ENCODE measurements at regions not wholly inside any gene's neighbourhood (a gene's known extent, or its start where the extent isn't known, plus 50 kb on each side); places are given as distances from the start of the nearest gene placed in this dataset.

GRCh38 chr1:235018720-235019444 is 109.8 kb downstream of the TOMM20 start:
- Mint-ChIP-seq H3K36me3 (peaks cover 15 to 46% of the 10 kb centered on the region in 2 donors), H3K27ac (peak overlapping the region; percentile 13 to 52)

GRCh38 chr1:235018161-235018560 is 110.5 kb downstream of the TOMM20 start:
- DNase-seq (ENCODE audit: low spot score in 2 of 2) (no peak), ATAC-seq (no peak)
- peak overlapping the region in 1 of 2 donors; percentile 52 for H3K27ac Mint-ChIP-seq
- peaks cover 28 to 29% of the 10 kb centered on the region in 2 donors for H3K9me3 Mint-ChIP-seq
- peaks cover 15 to 46% of the 10 kb centered on the region in 2 donors for H3K36me3 Mint-ChIP-seq

More at GRCh38 chr1:235018720-235019444, 109.8 kb downstream of the TOMM20 start:
- no peak for ATAC-seq
- no peak for DNase-seq (ENCODE audit: low spot score in 2 of 2)
- peaks cover 24 to 29% of the 10 kb centered on the region in 2 donors for H3K9me3 Mint-ChIP-seq

- H3K9me3 Mint-ChIP-seq = peaks cover 29 to 30% of the 10 kb centered on the region in 2 donors
- DNase-seq (ENCODE audit: low spot score in 2 of 2) (no peak), ATAC-seq (no peak)
- peaks cover 16 to 46% of the 10 kb centered on the region in 2 donors for H3K36me3 Mint-ChIP-seq
- H3K27ac Mint-ChIP-seq = no peak overlapping the region
Observed at GRCh38 chr1:235017719-235018118, 110.9 kb downstream of the TOMM20 start.

- peaks cover 22 to 46% of the 10 kb centered on the region in 2 donors for H3K36me3 Mint-ChIP-seq
Observed at GRCh38 chr1:235017191-235017590, 111.4 kb downstream of the TOMM20 start.

GRCh38 chr1:235015291-235015985 is 113.2 kb downstream of the TOMM20 start:
- H3K9me3 Mint-ChIP-seq = peaks cover 29 to 32% of the 10 kb centered on the region in 2 donors
- H3K27ac Mint-ChIP-seq = peak overlapping the region; percentile 93 to 96
- peak; percentile 68 to 80 for DNase-seq (ENCODE audit: low spot score in 2 of 2)
- peaks cover 24 to 46% of the 10 kb centered on the region in 2 donors for H3K36me3 Mint-ChIP-seq
- peak; percentile 53 to 62 for ATAC-seq

More at GRCh38 chr1:235017191-235017590, 111.4 kb downstream of the TOMM20 start:
- peaks cover 29 to 32% of the 10 kb centered on the region in 2 donors for H3K9me3 Mint-ChIP-seq
- no peak overlapping the region for H3K27ac Mint-ChIP-seq
- no peak for DNase-seq (ENCODE audit: low spot score in 2 of 2)
- ATAC-seq = no peak

GRCh38 chr1:235014756-235015155 is 113.9 kb downstream of the TOMM20 start:
- H3K27ac Mint-ChIP-seq = peak overlapping the region; percentile 93 to 96
- no peak for ATAC-seq
- H3K9me3 Mint-ChIP-seq = peaks cover 29 to 34% of the 10 kb centered on the region in 2 donors
- peak in 1 of 2 donors; percentile 18 for DNase-seq (ENCODE audit: low spot score in 2 of 2)
- H3K36me3 Mint-ChIP-seq = peaks cover 25 to 47% of the 10 kb centered on the region in 2 donors

GRCh38 chr1:235013512-235013911 is 115.1 kb downstream of the TOMM20 start:
- DNase-seq (ENCODE audit: low spot score in 2 of 2) (peak in 1 of 2 donors; percentile 37), ATAC-seq (no peak)
- Mint-ChIP-seq H3K27ac (peak overlapping the region; percentile 98 to 99), H3K9me3 (peaks cover 30% of the 10 kb centered on the region in 2 donors), H3K36me3 (peaks cover 27 to 47% of the 10 kb centered on the region in 2 donors)

- H3K9me3 Mint-ChIP-seq = peaks cover 24 to 29% of the 10 kb centered on the region in 2 donors
- peaks cover 26 to 47% of the 10 kb centered on the region in 2 donors for H3K36me3 Mint-ChIP-seq
- DNase-seq (ENCODE audit: low spot score in 2 of 2) = peak in 1 of 2 donors; percentile 55
- no peak for ATAC-seq
- peak overlapping the region; percentile 98 to 99 for H3K27ac Mint-ChIP-seq
Observed at GRCh38 chr1:235012436-235013210, 116.0 kb downstream of the TOMM20 start.

GRCh38 chr1:235011599-235012435 is 116.8 kb downstream of the TOMM20 start:
- peak overlapping the region; percentile 98 to 99 for H3K27ac Mint-ChIP-seq
- peaks cover 26 to 47% of the 10 kb centered on the region in 2 donors for H3K36me3 Mint-ChIP-seq
- peaks cover 23 to 24% of the 10 kb centered on the region in 2 donors for H3K9me3 Mint-ChIP-seq
- peak; percentile 90 to 98 for DNase-seq (ENCODE audit: low spot score in 2 of 2)
- ATAC-seq = peak; percentile 84

- Mint-ChIP-seq H3K36me3 (peaks cover 26 to 43% of the 10 kb centered on the region in 2 donors), H3K9me3 (peaks cover 20 to 24% of the 10 kb centered on the region in 2 donors), H3K27ac (peak overlapping the region; percentile 98 to 99)
- DNase-seq (ENCODE audit: low spot score in 2 of 2) (peak; percentile 70 to 81), ATAC-seq (peak; percentile 32 to 38)
Observed at GRCh38 chr1:235011064-235011598, 117.5 kb downstream of the TOMM20 start.

GRCh38 chr1:235009561-235010306 is 118.9 kb downstream of the TOMM20 start:
- Mint-ChIP-seq H3K36me3 (peaks cover 26 to 55% of the 10 kb centered on the region in 2 donors), H3K27ac (peak overlapping the region; percentile 82 to 98), H3K9me3 (peaks cover 23 to 26% of the 10 kb centered on the region in 2 donors)
- peak in 1 of 2 donors; percentile 50 for DNase-seq (ENCODE audit: low spot score in 2 of 2)
- ATAC-seq = no peak

GRCh38 chr1:235009074-235009473 is 119.6 kb downstream of the TOMM20 start:
- ATAC-seq = no peak
- DNase-seq (ENCODE audit: low spot score in 2 of 2) = peak in 1 of 2 donors; percentile 21
- peak overlapping the region; percentile 10 to 98 for H3K27ac Mint-ChIP-seq
- H3K9me3 Mint-ChIP-seq = peaks cover 16 to 26% of the 10 kb centered on the region in 2 donors
- H3K36me3 Mint-ChIP-seq = peaks cover 26 to 49% of the 10 kb centered on the region in 2 donors

- Mint-ChIP-seq H3K36me3 (peaks cover 26 to 53% of the 10 kb centered on the region in 2 donors), H3K27ac (peak overlapping the region; percentile 37 to 98), H3K9me3 (peaks cover 16 to 31% of the 10 kb centered on the region in 2 donors)
- no peak for DNase-seq (ENCODE audit: low spot score in 2 of 2)
- peak in 1 of 2 donors; percentile 1 for ATAC-seq
Observed at GRCh38 chr1:235008239-235008638, 120.4 kb downstream of the TOMM20 start.

GRCh38 chr1:235006816-235007215 is 121.8 kb downstream of the TOMM20 start:
- H3K27ac Mint-ChIP-seq = no peak overlapping the region

More at GRCh38 chr1:235006816-235007215, 121.8 kb downstream of the TOMM20 start:
- ATAC-seq = no peak
- peak in 1 of 2 donors; percentile 42 for DNase-seq (ENCODE audit: low spot score in 2 of 2)
- Mint-ChIP-seq H3K36me3 (peaks cover 18 to 53% of the 10 kb centered on the region in 2 donors), H3K9me3 (peaks cover 11 to 31% of the 10 kb centered on the region in 2 donors)

Data from activated naive CD4-positive, alpha-beta T cell treated with anti-CD3 and anti-CD28 coated beads, Interleukin-2, amount 50 U/mL, for 72 hours (primary cell).